GM12865 (cell line): ENCODE measurements at regions not wholly inside any gene's neighbourhood (a gene's known extent, or its start where the extent isn't known, plus 50 kb on each side); places are given as distances from the start of the nearest gene placed in this dataset.

Experiments used
- DNase-seq: peaks from one replicate; pipeline ENCODE4 v3.0.0; 2010; ENCODE audit warnings: low read depth
- H3K4me3 ChIP-seq: 2 replicates; pipeline ENCODE4 v1.5.1; 2011; ENCODE audit warnings: mild to moderate bottlenecking, low read depth, low read length, control low read depth
- CTCF ChIP-seq: IDR thresholded peaks from 2 replicates; pipeline ENCODE4 v1.5.1; 2011; ENCODE audit warnings: low read length, control low read depth, low read depth, inconsistent platforms; ENCODE audit not compliant: insufficient read depth; ENCODE audit errors: missing control alignments

- no peak for DNase-seq
- TF ChIP-seq CTCF = no peak
- no peak overlapping the region for H3K4me3 ChIP-seq
These were observed 414.5 kb upstream of the ARHGEF26 start for GRCh38 chr3:153706706-153707105.

DNA sequence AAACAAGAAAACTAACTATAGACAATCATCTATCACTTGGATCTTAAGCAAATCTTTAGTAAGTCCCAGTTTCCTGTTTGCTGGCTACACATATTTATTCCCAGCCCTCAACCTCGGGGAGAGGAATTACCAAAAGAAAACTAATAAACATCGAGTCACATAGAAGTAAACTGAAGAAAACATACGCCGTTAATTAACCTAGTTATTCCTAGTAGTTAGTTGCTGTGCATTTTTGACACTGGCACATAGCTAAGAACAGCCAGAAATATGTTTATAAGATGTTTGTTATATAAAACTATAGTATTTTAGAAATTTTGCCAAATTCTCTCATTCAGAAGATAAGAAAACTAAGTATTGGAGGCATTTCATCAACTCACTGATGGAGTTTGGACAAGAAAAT is 407.2 kb upstream of the ARHGEF26 start:
- no peak overlapping the region for H3K4me3 ChIP-seq
- no peak for TF ChIP-seq CTCF
- no peak for DNase-seq

DNA sequence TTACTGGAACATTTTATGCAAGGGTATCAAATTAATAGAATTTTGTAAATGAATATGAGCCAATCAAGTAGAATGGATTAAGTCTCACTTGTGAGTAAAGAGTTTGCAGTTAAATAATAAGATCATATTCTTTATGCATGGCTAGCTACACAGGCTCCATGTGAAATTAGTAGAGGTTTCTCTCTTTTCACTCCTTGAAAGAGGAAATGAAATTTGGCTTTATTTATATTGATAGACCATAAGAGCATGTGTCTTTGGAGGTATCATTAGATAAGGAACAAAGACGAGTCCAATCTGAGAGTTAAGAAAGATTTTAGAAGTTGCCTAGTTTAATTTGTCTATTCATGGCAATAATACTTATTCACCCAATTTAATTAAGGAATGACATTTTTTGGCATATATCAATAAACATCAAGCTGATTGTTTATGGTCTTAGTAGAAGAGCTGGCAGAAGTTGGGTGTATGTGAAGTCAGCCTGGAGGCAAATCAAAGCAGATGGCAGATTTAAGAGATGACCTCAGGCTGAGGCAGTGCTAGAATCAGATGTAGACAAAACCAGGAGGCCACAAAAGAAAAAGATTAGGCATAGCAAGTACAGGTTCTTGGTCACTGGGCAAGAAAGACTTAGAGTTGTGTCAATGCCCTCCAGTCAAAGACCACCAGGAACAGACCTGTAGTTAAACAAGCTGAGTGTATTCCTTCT is 406.5 kb upstream of the ARHGEF26 start:
- no peak for TF ChIP-seq CTCF
- no peak for DNase-seq
- H3K4me3 ChIP-seq = no peak overlapping the region

DNA sequence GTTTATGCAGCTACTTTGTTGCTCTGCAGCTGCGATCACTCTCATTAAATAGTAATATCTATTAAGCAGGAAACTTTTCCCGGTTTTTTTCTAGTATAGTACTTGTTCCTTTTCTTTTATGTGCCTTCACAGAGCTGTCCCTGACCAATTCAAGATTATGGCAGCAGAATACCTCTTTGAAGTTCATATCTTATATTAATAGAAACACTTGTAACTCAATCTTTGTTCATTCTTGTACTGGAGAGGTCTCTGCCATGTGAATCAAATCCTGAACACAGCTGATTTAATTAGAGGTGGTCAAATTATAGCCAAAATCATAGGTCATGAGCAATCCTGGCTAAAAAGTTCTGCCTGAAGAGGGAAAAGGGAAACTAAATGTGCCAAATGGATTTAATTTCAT is 399.0 kb upstream of the ARHGEF26 start:
- H3K4me3 ChIP-seq = no peak overlapping the region
- DNase-seq = no peak
- TF ChIP-seq CTCF = no peak

DNA sequence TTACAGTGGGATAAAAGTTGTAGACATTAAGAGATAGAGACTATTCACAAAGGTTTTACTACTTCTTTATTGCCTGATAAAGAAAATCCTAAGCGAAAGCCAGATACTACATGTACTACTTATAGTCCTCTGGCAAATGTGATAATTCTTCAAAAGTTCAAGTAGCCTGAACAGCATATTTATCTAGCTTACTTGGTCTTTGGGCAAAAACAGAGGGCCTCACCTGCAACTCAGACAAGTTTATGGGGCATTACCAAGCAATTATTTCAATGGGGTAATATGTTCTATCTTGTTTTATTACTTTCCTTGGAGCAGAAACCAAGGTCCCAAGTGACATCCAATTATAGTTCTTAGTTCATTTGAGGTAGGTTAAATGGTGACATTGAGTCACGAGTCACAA is 390.1 kb upstream of the ARHGEF26 start:
- TF ChIP-seq CTCF = no peak
- no peak for DNase-seq
- H3K4me3 ChIP-seq = no peak overlapping the region

- TF ChIP-seq CTCF = no peak
- H3K4me3 ChIP-seq = no peak overlapping the region
- no peak for DNase-seq
These were observed 386.2 kb upstream of the ARHGEF26 start for GRCh38 chr3:153734777-153735551.
